ENCODE measurements at regions not wholly inside any gene's neighbourhood (a gene's known extent, or its start where the extent isn't known, plus 50 kb on each side); places are given as distances from the start of the nearest gene placed in this dataset.

DNA sequence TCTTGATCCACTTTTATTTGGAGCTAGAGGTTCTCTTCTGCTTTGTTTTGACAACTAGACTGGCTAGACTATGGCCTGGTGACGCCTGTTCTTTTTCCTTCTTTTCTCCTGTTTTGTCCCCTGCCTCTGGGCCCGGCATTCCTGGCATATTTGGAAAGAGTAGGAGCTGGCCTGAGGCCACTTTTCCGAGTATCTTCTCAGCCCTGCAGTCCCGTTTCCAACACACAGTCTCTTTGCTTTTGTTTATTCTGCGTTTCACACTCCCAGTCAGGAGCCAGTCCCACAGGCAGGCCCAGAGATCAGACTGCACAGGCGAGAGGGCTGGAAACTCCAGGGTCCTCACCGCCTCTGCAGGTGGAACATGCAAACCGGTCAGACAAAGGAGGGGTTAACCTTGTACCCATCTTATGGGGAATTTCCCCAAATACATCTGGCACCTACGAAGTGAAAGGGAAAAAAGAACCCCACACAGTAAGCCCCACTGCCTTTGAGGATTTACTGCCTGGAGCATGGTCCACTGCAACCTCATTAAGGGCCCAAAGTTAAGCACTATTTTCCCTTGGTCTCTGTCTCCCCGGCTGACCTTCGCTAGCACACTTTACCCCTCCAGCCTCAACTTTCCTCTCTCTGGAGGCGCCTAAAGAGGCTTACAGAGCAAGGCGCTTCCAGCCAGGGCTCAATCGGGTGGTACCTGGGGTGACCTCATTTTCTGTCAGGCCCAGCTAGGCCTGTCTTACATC, 141.1 kb downstream of the TOMM20 start (continued):
- TF ChIP-seq, protein P1, sequence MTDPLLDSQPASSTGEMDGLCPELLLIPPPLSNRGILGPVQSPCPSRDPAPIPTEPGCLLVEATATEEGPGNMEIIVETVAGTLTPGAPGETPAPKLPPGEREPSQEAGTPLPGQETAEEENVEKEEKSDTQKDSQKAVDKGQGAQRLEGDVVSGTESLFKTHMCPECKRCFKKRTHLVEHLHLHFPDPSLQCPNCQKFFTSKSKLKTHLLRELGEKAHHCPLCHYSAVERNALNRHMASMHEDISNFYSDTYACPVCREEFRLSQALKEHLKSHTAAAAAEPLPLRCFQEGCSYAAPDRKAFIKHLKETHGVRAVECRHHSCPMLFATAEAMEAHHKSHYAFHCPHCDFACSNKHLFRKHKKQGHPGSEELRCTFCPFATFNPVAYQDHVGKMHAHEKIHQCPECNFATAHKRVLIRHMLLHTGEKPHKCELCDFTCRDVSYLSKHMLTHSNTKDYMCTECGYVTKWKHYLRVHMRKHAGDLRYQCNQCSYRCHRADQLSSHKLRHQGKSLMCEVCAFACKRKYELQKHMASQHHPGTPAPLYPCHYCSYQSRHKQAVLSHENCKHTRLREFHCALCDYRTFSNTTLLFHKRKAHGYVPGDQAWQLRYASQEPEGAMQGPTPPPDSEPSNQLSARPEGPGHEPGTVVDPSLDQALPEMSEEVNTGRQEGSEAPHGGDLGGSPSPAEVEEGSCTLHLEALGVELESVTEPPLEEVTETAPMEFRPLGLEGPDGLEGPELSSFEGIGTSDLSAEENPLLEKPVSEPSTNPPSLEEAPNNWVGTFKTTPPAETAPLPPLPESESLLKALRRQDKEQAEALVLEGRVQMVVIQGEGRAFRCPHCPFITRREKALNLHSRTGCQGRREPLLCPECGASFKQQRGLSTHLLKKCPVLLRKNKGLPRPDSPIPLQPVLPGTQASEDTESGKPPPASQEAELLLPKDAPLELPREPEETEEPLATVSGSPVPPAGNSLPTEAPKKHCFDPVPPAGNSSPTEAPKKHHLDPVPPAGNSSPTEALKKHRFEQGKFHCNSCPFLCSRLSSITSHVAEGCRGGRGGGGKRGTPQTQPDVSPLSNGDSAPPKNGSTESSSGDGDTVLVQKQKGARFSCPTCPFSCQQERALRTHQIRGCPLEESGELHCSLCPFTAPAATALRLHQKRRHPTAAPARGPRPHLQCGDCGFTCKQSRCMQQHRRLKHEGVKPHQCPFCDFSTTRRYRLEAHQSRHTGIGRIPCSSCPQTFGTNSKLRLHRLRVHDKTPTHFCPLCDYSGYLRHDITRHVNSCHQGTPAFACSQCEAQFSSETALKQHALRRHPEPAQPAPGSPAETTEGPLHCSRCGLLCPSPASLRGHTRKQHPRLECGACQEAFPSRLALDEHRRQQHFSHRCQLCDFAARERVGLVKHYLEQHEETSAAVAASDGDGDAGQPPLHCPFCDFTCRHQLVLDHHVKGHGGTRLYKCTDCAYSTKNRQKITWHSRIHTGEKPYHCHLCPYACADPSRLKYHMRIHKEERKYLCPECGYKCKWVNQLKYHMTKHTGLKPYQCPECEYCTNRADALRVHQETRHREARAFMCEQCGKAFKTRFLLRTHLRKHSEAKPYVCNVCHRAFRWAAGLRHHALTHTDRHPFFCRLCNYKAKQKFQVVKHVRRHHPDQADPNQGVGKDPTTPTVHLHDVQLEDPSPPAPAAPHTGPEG (CRISPR knock-in tag; IDR thresholded peaks at IDR 0.05) = peak; percentile 89; the same call in 1 of the 2 replicates
- TF ChIP-seq EEA1 (CRISPR knock-in tag; IDR thresholded peaks at IDR 0.05; ENCODE audit: borderline replicate concordance) (no peak), ZFP90 (CRISPR knock-in tag; IDR thresholded peaks at IDR 0.05; ENCODE audit: borderline replicate concordance) (peak; percentile 48; the same call in 1 of the 2 replicates), ZC3H4 (CRISPR knock-in tag; IDR thresholded peaks at IDR 0.05; ENCODE audit: borderline replicate concordance) (no peak), RFXAP (CRISPR knock-in tag; IDR thresholded peaks at IDR 0.05; ENCODE audit: borderline replicate concordance) (0 out of 2 replicates have a peak, but pooled peaks have one; percentile 22), ZNF713 (CRISPR knock-in tag; IDR thresholded peaks at IDR 0.05) (0 out of 2 replicates have a peak, but pooled peaks have one; percentile 60), ZBTB3 (CRISPR knock-in tag; IDR thresholded peaks at IDR 0.05; ENCODE audit: borderline replicate concordance, low read depth) (peak; percentile 74; the same call in 1 of the 2 replicates), YEATS2 (CRISPR knock-in tag; IDR thresholded peaks at IDR 0.05; ENCODE audit: borderline replicate concordance) (peak; percentile 18; the same call in 1 of the 2 replicates), PITX1 (CRISPR knock-in tag; IDR thresholded peaks at IDR 0.05) (peak; percentile 57; the same call in 1 of the 2 replicates), ZNF367 (CRISPR knock-in tag; IDR thresholded peaks at IDR 0.05; ENCODE audit: borderline replicate concordance) (no peak), GZF1 (CRISPR knock-in tag; IDR thresholded peaks at IDR 0.05) (no peak), CBX1 (IDR thresholded peaks at IDR 0.05; ENCODE audit: low read depth) (peak; percentile 29)
- TF ChIP-seq, protein P2, sequence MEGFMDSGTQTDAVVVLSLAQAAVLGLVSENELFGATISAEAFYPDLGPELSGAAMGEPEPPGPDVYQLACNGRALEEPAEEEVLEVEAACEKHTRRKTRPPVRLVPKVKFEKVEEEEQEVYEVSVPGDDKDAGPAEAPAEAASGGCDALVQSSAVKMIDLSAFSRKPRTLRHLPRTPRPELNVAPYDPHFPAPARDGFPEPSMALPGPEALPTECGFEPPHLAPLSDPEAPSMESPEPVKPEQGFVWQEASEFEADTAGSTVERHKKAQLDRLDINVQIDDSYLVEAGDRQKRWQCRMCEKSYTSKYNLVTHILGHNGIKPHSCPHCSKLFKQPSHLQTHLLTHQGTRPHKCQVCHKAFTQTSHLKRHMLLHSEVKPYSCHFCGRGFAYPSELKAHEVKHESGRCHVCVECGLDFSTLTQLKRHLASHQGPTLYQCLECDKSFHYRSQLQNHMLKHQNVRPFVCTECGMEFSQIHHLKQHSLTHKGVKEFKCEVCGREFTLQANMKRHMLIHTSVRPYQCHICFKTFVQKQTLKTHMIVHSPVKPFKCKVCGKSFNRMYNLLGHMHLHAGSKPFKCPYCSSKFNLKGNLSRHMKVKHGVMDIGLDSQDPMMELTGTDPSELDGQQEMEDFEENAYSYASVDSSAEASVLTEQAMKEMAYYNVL (CRISPR knock-in tag; IDR thresholded peaks at IDR 0.05; ENCODE audit: borderline replicate concordance) = peak; percentile 71; the same call in 1 of the 2 replicates
- TF ChIP-seq, protein P3, sequence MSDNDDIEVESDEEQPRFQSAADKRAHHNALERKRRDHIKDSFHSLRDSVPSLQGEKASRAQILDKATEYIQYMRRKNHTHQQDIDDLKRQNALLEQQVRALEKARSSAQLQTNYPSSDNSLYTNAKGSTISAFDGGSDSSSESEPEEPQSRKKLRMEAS (IDR thresholded peaks at IDR 0.05) = peak; percentile 58
- TF ChIP-seq, protein P4, sequence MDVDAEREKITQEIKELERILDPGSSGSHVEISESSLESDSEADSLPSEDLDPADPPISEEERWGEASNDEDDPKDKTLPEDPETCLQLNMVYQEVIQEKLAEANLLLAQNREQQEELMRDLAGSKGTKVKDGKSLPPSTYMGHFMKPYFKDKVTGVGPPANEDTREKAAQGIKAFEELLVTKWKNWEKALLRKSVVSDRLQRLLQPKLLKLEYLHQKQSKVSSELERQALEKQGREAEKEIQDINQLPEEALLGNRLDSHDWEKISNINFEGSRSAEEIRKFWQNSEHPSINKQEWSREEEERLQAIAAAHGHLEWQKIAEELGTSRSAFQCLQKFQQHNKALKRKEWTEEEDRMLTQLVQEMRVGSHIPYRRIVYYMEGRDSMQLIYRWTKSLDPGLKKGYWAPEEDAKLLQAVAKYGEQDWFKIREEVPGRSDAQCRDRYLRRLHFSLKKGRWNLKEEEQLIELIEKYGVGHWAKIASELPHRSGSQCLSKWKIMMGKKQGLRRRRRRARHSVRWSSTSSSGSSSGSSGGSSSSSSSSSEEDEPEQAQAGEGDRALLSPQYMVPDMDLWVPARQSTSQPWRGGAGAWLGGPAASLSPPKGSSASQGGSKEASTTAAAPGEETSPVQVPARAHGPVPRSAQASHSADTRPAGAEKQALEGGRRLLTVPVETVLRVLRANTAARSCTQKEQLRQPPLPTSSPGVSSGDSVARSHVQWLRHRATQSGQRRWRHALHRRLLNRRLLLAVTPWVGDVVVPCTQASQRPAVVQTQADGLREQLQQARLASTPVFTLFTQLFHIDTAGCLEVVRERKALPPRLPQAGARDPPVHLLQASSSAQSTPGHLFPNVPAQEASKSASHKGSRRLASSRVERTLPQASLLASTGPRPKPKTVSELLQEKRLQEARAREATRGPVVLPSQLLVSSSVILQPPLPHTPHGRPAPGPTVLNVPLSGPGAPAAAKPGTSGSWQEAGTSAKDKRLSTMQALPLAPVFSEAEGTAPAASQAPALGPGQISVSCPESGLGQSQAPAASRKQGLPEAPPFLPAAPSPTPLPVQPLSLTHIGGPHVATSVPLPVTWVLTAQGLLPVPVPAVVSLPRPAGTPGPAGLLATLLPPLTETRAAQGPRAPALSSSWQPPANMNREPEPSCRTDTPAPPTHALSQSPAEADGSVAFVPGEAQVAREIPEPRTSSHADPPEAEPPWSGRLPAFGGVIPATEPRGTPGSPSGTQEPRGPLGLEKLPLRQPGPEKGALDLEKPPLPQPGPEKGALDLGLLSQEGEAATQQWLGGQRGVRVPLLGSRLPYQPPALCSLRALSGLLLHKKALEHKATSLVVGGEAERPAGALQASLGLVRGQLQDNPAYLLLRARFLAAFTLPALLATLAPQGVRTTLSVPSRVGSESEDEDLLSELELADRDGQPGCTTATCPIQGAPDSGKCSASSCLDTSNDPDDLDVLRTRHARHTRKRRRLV (CRISPR knock-in tag; IDR thresholded peaks at IDR 0.05) = no peak
